Lower lobe of right lung (tissue), 2 donors: ENCODE measurements at regions not wholly inside any gene's neighbourhood (a gene's known extent, or its start where the extent isn't known, plus 50 kb on each side); places are given as distances from the start of the nearest gene placed in this dataset.

Experiments
- ATAC-seq, 2 donors: fragments of 200-7000 bp; cut with Tn5 transposase; one replicate each; pipeline ENCODE4 v1.9.1; 2020 to 2022; ENCODE audit warnings: mild to moderate bottlenecking in 2 of 2, moderate library complexity in 2 of 2
- DNase-seq: peaks from one replicate; pipeline ENCODE4 v3.0.0-alpha.2; 2020
- H3K27ac ChIP-seq: fragments of 200-600 bp; one replicate; pipeline ENCODE4 v1.8.0; 2022
- H3K27me3 ChIP-seq: fragments of 200-600 bp; one replicate; pipeline ENCODE4 v1.8.0; 2022; ENCODE audit warnings: low read depth
- H3K36me3 ChIP-seq: fragments of 200-600 bp; one replicate; pipeline ENCODE4 v1.8.0; 2022; ENCODE audit warnings: mild to moderate bottlenecking
- H3K4me1 ChIP-seq: fragments of 200-600 bp; one replicate; pipeline ENCODE4 v1.8.0; 2022
- H3K4me3 ChIP-seq: fragments of 200-600 bp; one replicate; pipeline ENCODE4 v1.8.0; 2022; ENCODE audit warnings: mild to moderate bottlenecking
- H3K9me3 ChIP-seq: fragments of 200-600 bp; one replicate; pipeline ENCODE4 v1.8.0; 2022
- intact Hi-C: fragments of 100-400 bp; cut with DNase I; formaldehyde crosslinking; loops from one replicate; pipeline ENCODE4 v1.11.0; 2022
- TF ChIP-seq, protein P1 (sequence below): fragments of 200-600 bp; IDR thresholded peaks from one replicate; pipeline ENCODE4 v1.8.0; 2022; ENCODE audit warnings: antibody characterized with exemption, mild to moderate bottlenecking
- donor health status: DM: no; HTN: yes; CAD: no; lungs with severe emphysema.

DNA sequence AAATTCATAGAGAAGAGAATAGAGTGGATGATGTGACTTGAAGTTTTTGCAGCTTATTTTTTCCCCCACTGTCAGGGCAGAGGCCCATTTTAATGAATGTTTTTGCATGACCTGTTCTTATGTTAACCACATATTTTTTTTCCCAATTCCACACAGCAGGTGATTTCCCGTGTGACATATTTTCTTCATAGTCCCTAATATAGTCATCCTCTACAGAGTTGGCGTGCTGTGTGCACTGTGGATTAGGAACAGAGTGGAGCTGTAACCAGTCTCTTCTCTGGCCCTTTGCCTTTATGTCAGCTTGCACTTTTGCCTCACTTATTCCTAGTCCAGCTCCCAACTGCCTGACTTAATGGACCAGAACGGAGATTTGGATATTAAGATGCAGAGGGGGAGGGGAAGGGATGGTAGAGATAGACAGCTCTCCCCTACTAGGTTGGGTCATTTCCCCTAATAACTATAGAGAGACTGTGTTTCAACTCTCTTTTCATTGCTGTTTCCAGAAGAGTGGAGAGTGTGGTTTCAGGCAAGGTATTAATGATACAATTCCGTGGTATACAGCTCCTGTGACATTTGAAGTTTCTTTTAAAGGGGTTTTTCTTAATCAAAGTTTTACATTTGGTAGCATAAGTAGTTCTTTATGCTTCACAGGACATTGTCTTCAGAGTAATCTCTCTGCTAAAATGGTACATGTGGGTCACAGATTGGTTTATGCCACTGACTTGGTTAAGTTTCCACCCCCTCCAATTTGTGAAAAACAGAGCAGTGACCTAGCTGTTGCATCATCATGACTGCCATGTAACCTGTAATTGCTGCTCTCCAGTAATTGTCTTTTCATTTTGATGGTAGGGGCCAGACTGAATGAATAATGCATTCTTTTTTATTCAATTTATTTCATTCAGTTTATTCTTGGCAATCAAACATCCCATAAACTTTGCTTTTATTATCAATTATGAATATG is 161.3 kb downstream of the HAUS1 start:
- DNase-seq, result no peak
- no peak for ATAC-seq
- no peak overlapping the region for H3K27ac ChIP-seq
- TF ChIP-seq, protein P1, sequence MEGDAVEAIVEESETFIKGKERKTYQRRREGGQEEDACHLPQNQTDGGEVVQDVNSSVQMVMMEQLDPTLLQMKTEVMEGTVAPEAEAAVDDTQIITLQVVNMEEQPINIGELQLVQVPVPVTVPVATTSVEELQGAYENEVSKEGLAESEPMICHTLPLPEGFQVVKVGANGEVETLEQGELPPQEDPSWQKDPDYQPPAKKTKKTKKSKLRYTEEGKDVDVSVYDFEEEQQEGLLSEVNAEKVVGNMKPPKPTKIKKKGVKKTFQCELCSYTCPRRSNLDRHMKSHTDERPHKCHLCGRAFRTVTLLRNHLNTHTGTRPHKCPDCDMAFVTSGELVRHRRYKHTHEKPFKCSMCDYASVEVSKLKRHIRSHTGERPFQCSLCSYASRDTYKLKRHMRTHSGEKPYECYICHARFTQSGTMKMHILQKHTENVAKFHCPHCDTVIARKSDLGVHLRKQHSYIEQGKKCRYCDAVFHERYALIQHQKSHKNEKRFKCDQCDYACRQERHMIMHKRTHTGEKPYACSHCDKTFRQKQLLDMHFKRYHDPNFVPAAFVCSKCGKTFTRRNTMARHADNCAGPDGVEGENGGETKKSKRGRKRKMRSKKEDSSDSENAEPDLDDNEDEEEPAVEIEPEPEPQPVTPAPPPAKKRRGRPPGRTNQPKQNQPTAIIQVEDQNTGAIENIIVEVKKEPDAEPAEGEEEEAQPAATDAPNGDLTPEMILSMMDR, result no peak
- peaks cover 14% of the 10 kb centered on the region for H3K4me1 ChIP-seq
- peaks cover 35% of the 10 kb centered on the region for H3K36me3 ChIP-seq
- H3K27me3 ChIP-seq, result no peaks in the 10 kb centered on the region
- H3K4me3 ChIP-seq, result no peak overlapping the region
- intact Hi-C loops, result no loop called here
- H3K9me3 ChIP-seq, result no peaks in the 10 kb centered on the region

DNA sequence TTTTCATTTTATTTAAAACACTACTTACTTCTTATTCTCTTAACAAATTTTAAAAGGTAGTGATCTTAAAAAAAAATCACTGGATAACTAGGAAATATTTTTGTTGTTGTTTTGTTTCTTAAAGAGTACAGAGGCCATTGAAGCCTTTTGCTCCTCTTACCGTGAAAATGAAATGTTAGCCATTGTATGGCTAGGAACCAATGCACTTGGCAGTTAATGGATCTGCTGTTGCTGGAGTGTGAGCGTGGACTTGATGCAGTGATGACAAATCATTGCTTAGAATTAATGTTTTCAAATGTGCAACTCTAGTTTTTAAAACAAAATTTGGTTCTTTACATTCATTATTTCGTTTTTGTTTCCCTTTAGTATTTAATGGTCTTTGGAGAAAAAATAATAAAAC is 162.3 kb downstream of the HAUS1 start:
- Histone ChIP-seq H3K27ac (no peak overlapping the region), H3K4me3 (no peak overlapping the region), H3K9me3 (no peaks in the 10 kb centered on the region), H3K27me3 (no peaks in the 10 kb centered on the region), H3K36me3 (peaks cover 35% of the 10 kb centered on the region), H3K4me1 (peaks cover 10% of the 10 kb centered on the region)
- intact Hi-C loops, result no loop called here
- DNase-seq (no peak), ATAC-seq (no peak)
- TF ChIP-seq, protein P1, result no peak

DNA sequence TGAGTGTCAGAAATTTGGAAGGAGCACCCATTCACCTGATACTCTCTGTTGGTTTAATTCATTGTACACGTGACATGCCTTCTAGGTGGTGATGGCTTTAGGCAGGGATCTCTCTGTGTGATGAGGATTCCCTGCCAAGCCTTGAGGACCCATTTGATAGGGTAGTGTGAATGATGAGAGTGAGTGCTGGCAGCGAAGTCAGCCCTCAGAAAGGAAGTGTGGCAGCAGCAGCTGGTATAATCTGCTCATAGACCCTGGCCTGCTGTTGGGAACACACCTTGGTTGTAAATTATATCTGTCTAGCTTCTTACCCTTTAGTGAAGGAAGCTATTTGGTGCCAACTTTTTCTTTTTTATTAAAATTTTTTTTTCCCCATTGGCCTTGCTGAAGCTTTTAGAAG is 164.5 kb downstream of the HAUS1 start:
- TF ChIP-seq, protein P1, result no peak
- no peak for ATAC-seq
- peaks cover 30% of the 10 kb centered on the region for H3K36me3 ChIP-seq
- intact Hi-C loops, result no loop called here
- no peak for DNase-seq
- no peaks in the 10 kb centered on the region for H3K9me3 ChIP-seq
- H3K27ac ChIP-seq, result no peak overlapping the region
- H3K27me3 ChIP-seq, result no peaks in the 10 kb centered on the region
- peaks cover 9% of the 10 kb centered on the region for H3K4me1 ChIP-seq
- no peak overlapping the region for H3K4me3 ChIP-seq

DNA sequence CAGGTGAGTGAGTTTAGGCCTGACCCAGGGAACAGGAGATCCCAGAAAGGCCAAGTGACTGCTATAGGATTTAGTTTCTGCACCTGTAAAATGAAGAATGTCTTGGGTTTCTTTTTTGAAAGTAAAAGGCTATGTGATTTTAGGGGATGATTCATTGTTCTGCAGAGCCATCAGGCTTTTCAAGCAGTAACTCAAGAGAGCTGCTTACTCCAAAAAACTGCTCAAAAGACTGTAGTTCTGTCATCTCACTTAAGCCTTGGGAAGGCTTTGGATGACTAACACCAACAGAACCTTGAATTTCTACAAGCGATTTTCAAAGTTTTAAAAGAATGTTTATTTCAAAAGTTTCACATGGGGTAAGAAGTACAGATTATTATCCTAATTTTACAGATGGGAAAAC is 165.1 kb downstream of the HAUS1 start:
- Histone ChIP-seq H3K4me3 (no peak overlapping the region), H3K36me3 (peaks cover 25% of the 10 kb centered on the region), H3K27me3 (no peaks in the 10 kb centered on the region), H3K4me1 (peaks cover 3% of the 10 kb centered on the region), H3K27ac (no peak overlapping the region), H3K9me3 (no peaks in the 10 kb centered on the region)
- no peak for ATAC-seq
- DNase-seq, result no peak
- intact Hi-C loops, result no loop called here
- TF ChIP-seq, protein P1, result no peak

DNA sequence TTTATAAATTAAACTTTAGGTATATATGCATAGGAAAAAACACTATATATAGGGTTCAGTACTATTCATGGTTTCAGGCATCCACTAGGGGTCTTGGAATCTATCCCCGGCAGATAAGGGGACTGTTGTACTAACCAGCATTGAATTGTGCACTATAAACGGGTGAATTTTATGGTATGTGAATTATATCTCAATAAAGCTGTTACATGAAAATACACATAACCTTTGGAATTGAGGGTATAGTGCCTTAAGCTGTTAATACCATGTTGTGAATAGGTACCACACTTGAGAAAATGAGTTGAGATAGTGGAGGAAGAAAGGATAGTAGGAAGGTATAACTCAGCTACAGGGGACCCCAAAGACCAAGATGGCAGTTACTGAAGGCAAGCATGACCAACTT is 167.3 kb downstream of the HAUS1 start:
- DNase-seq (no peak), ATAC-seq (no peak)
- Histone ChIP-seq H3K36me3 (peaks cover 14% of the 10 kb centered on the region), H3K4me3 (no peak overlapping the region), H3K27ac (no peak overlapping the region), H3K27me3 (no peaks in the 10 kb centered on the region), H3K4me1 (no peaks in the 10 kb centered on the region), H3K9me3 (no peaks in the 10 kb centered on the region)
- intact Hi-C loops, result no loop called here
- TF ChIP-seq, protein P1, result no peak
